Heart left ventricle (tissue), 16 donors: ENCODE measurements at regions not wholly inside any gene's neighbourhood (a gene's known extent, or its start where the extent isn't known, plus 50 kb on each side); places are given as distances from the start of the nearest gene placed in this dataset.

Experiments
- ATAC-seq, 4 donors: fragments of 200-7000 bp; cut with Tn5 transposase; one replicate each; pipeline ENCODE4 v1.9.1; 2020 to 2022; ENCODE audit warnings: moderate library complexity in 4 of 4, mild to moderate bottlenecking in 3 of 4, moderate number of reproducible peaks in 1 of 4
- DNase-seq, 5 donors: peaks; one replicate each; pipeline ENCODE4 v3.0.0-alpha.2; 2020
- H3K27ac ChIP-seq, 12 donors: fragments of 200-600 bp; sonication (generic) in 4 of 12; one replicate each; pipeline versions ENCODE4 v1.5.0 to v1.8.0; 2016 to 2022; ENCODE audit warnings: mild to moderate bottlenecking in 2 of 12
- H3K27me3 ChIP-seq, 9 donors: fragments of 200-600 bp; sonication (generic) in 2 of 9; one replicate each; pipeline versions ENCODE4 v1.5.1 to v1.8.0; 2016 to 2022; ENCODE audit warnings: mild to moderate bottlenecking in 3 of 9
- H3K36me3 ChIP-seq, 9 donors: fragments of 200-600 bp; sonication (generic) in 2 of 9; one replicate each; pipeline versions ENCODE4 v1.5.0 to v1.8.0; 2018 to 2022; ENCODE audit warnings: mild to moderate bottlenecking in 2 of 9
- H3K4me1 ChIP-seq, 12 donors: fragments of 200-600 bp; sonication (generic) in 4 of 12; one replicate each; pipeline versions ENCODE4 v1.5.0 to v1.8.0; 2016 to 2022; ENCODE audit warnings: mild to moderate bottlenecking in 3 of 12
- H3K4me3 ChIP-seq, 12 donors: fragments of 200-600 bp; sonication (generic) in 4 of 12; one replicate each; pipeline versions ENCODE4 v1.5.0 to v1.8.0; 2017 to 2022; ENCODE audit warnings: mild to moderate bottlenecking in 9 of 12, moderate library complexity in 4 of 12
- H3K9me3 ChIP-seq, 12 donors: fragments of 200-600 bp; sonication (generic) in 4 of 12; one replicate each; pipeline versions ENCODE4 v1.5.0 to v1.8.0; 2016 to 2022; ENCODE audit warnings: mild to moderate bottlenecking in 1 of 12
- POLR2A ChIP-seq, 2 donors: fragments of 450-650 bp; IDR thresholded peaks; one replicate each; pipeline ENCODE4 v1.6.1; 2017; ENCODE audit warnings: antibody characterized with exemption in 2 of 2, mild to moderate bottlenecking in 2 of 2, moderate library complexity in 2 of 2
- WGBS, 4 donors: extraction: QIAGEN DNeasy Blood & Tissue Kit in 2 of 4; methylation state at CpG; one replicate each; pipeline versions ENCODE4 v1.1.5 to v1.1.7; 2013 to 2018; 5-methylcytosine and 5-hydroxymethylcytosine counted together
- intact Hi-C, 10 donors: fragments of 100-400 bp; cut with DNase I; formaldehyde crosslinking; loops; one replicate each; pipeline versions ENCODE4 v1.11.1 to v1.14.2; 2022
- TF ChIP-seq, protein P1 (sequence below), 12 donors: fragments of 200-600 bp; sonication (generic) in 4 of 12; IDR thresholded peaks; one replicate each; pipeline versions ENCODE4 v1.5.0 to v1.8.0; 2018 to 2022; ENCODE audit warnings: antibody characterized with exemption in 12 of 12, mild to moderate bottlenecking in 5 of 12
- donor health status: ischemic (EF 13 %, LVEDD 7.1; RV severe dilation, severe dysfunction).
- donor health status: healthy with polysubstance abuse.
- donor health status: DM: no; HTN: yes; CAD: no.
- donor health status: DM: no; HTN: no; CAD: no.
- donor health status: ischemic (EF 25% LVEDD 6.9; RV normal size, moderate dysfunction).
- donor health status: ischemic (EF 25% LVEDD 5.7; RV mildly dilated, moderate dysfunction).
- donor health status: healthy.
- donor health status: DM: yes; HTN: yes; CAD: no.
- donor health status: ischemic (EF 35%, LVEDD 5.7; RV mildly dilated, moderate dysfunction).
- donor health status: nonischemic (EF 11% LVEDD 7.7; RV severe dilation, severe dysfunction).
- donor health status: DM: yes; HTN: yes; CAD: no.
- donor health status: PGD.
- donor health status: ischemic (EF 29% LVEDD 5.4; RV normal size, mild dysfunction).
- donor health status: nonischemic (EF 23%, LVEDD 6.1; RV moderate dilation, normal function).

GRCh38 chr20:17887331-17888030 is 81.1 kb downstream of the SNX5 start:
- Histone ChIP-seq H3K27me3 (no peaks in the 10 kb centered on the region), H3K36me3 (no peaks in the 10 kb centered on the region), H3K9me3 (peaks cover 0 to 28% (median 11%) of the 10 kb centered on the region in 12 donors), H3K4me1 (peaks cover 0 to 33% (median 20%) of the 10 kb centered on the region in 12 donors), H3K4me3 (no peak overlapping the region), H3K27ac (no peak overlapping the region)
- DNase-seq (no peak), ATAC-seq (no peak)
- 85 to 87% (median 86%) methylated on average over 9 to 10 of the region's 10 CpGs for WGBS, 4 donors
- intact Hi-C loops = no loop called here
- TF ChIP-seq, protein P1, sequence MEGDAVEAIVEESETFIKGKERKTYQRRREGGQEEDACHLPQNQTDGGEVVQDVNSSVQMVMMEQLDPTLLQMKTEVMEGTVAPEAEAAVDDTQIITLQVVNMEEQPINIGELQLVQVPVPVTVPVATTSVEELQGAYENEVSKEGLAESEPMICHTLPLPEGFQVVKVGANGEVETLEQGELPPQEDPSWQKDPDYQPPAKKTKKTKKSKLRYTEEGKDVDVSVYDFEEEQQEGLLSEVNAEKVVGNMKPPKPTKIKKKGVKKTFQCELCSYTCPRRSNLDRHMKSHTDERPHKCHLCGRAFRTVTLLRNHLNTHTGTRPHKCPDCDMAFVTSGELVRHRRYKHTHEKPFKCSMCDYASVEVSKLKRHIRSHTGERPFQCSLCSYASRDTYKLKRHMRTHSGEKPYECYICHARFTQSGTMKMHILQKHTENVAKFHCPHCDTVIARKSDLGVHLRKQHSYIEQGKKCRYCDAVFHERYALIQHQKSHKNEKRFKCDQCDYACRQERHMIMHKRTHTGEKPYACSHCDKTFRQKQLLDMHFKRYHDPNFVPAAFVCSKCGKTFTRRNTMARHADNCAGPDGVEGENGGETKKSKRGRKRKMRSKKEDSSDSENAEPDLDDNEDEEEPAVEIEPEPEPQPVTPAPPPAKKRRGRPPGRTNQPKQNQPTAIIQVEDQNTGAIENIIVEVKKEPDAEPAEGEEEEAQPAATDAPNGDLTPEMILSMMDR (IDR thresholded peaks at IDR 0.05) = no peak
- TF ChIP-seq POLR2A (IDR thresholded peaks at IDR 0.05) = no peak

GRCh38 chr20:17885544-17885943 is 83.0 kb downstream of the SNX5 start:
- Histone ChIP-seq H3K27me3 (no peaks in the 10 kb centered on the region), H3K9me3 (peaks cover 0 to 19% (median 11%) of the 10 kb centered on the region in 12 donors), H3K4me3 (peak overlapping the region in 1 of 12 donors; percentile 17), H3K36me3 (no peaks in the 10 kb centered on the region), H3K27ac (peak overlapping the region in 5 of 12 donors; percentile 7 to 34 (median 29)), H3K4me1 (peaks cover 0 to 26% (median 17%) of the 10 kb centered on the region in 12 donors)
- TF ChIP-seq POLR2A (IDR thresholded peaks at IDR 0.05) = no peak
- TF ChIP-seq, protein P1 (IDR thresholded peaks at IDR 0.05) = no peak
- intact Hi-C loops = no loop called here
- WGBS, 4 donors = 22 to 35% (median 23%) methylated on average over 4 of the region's 4 CpGs
- peak in 3 of 4 donors; percentile 54 to 63 (median 57) for ATAC-seq
- DNase-seq = peak in 2 of 5 donors; percentile 50 to 66

- TF ChIP-seq POLR2A (IDR thresholded peaks at IDR 0.05) = no peak
- TF ChIP-seq, protein P1 (IDR thresholded peaks at IDR 0.05) = no peak
- Histone ChIP-seq H3K4me1 (peaks cover 0 to 26% (median 17%) of the 10 kb centered on the region in 12 donors), H3K27me3 (no peaks in the 10 kb centered on the region), H3K9me3 (peaks cover 0 to 15% (median 8%) of the 10 kb centered on the region in 12 donors), H3K36me3 (no peaks in the 10 kb centered on the region), H3K27ac (peak overlapping the region in 3 of 12 donors; percentile 7 to 32 (median 29)), H3K4me3 (no peak overlapping the region)
- intact Hi-C loops = no loop called here
- DNase-seq (no peak), ATAC-seq (no peak)
- WGBS, 4 donors = 54 to 77% (median 71%) methylated on average over 3 of the region's 3 CpGs
Measured at GRCh38 chr20:17885076-17885475, 83.5 kb downstream of the SNX5 start.

GRCh38 chr20:17884307-17885003 is 84.1 kb downstream of the SNX5 start:
- Histone ChIP-seq H3K27ac (no peak overlapping the region), H3K27me3 (no peaks in the 10 kb centered on the region), H3K4me1 (peaks cover 0 to 26% (median 17%) of the 10 kb centered on the region in 12 donors), H3K36me3 (no peaks in the 10 kb centered on the region), H3K4me3 (no peak overlapping the region), H3K9me3 (peaks cover 0 to 8% (median 3%) of the 10 kb centered on the region in 12 donors)
- 84 to 91% (median 86%) methylated on average over 14 of the region's 14 CpGs for WGBS, 4 donors
- TF ChIP-seq POLR2A (IDR thresholded peaks at IDR 0.05) = no peak
- TF ChIP-seq, protein P1 (IDR thresholded peaks at IDR 0.05) = no peak
- ATAC-seq (no peak), DNase-seq (no peak)
- intact Hi-C loops = no loop called here
